ENCODE measurements at regions not wholly inside any gene's neighbourhood (a gene's known extent, or its start where the extent isn't known, plus 50 kb on each side); places are given as distances from the start of the nearest gene placed in this dataset.
A peak's percentile ranks its signal among the peaks of the same experiment; 100 is the strongest.

GRCh38 chr3:153078826-153079225 lies 83.2 kb upstream of the RAP2B start:
- DNase-seq: no peak

- no peak for DNase-seq
Observed at GRCh38 chr3:153079386-153079785, 82.6 kb upstream of the RAP2B start.

- no peak for DNase-seq
Observed at GRCh38 chr3:153080778-153081240, 81.2 kb upstream of the RAP2B start.

GRCh38 chr3:153084431-153084830 lies 77.6 kb upstream of the RAP2B start:
- DNase-seq: no peak

- DNase-seq: no peak
Observed at GRCh38 chr3:153087595-153088566, 74.1 kb upstream of the RAP2B start.

- no peak for DNase-seq
Observed at GRCh38 chr3:153089620-153090019, 72.4 kb upstream of the RAP2B start.

GRCh38 chr3:153090973-153091372 lies 71.1 kb upstream of the RAP2B start:
- DNase-seq: no peak

- no peak for DNase-seq
Observed at GRCh38 chr3:153093629-153094028, 68.4 kb upstream of the RAP2B start.

GRCh38 chr3:153094386-153094785 lies 67.6 kb upstream of the RAP2B start:
- peak in 1 of 2 donors; percentile 41 for DNase-seq

GRCh38 chr3:153095441-153095840 lies 66.6 kb upstream of the RAP2B start:
- no peak for DNase-seq

- DNase-seq: no peak
Observed at GRCh38 chr3:153096731-153097131, 65.3 kb upstream of the RAP2B start.

- DNase-seq: no peak
Observed at GRCh38 chr3:153097213-153097612, 64.8 kb upstream of the RAP2B start.

- DNase-seq: no peak
Observed at GRCh38 chr3:153099131-153099530, 62.9 kb upstream of the RAP2B start.

GRCh38 chr3:153103406-153103945 lies 58.5 kb upstream of the RAP2B start:
- peak in 1 of 2 donors; percentile 1 for DNase-seq

- DNase-seq: no peak
Observed at GRCh38 chr3:153110041-153110440, 52.0 kb upstream of the RAP2B start.

- DNase-seq: no peak
Observed at GRCh38 chr3:153111016-153111415, 51.0 kb upstream of the RAP2B start.
